ENCODE measurements at regions not wholly inside any gene's neighbourhood (a gene's known extent, or its start where the extent isn't known, plus 50 kb on each side); places are given as distances from the start of the nearest gene placed in this dataset.
A peak's percentile ranks its signal among the peaks of the same experiment; 100 is the strongest.

DNA sequence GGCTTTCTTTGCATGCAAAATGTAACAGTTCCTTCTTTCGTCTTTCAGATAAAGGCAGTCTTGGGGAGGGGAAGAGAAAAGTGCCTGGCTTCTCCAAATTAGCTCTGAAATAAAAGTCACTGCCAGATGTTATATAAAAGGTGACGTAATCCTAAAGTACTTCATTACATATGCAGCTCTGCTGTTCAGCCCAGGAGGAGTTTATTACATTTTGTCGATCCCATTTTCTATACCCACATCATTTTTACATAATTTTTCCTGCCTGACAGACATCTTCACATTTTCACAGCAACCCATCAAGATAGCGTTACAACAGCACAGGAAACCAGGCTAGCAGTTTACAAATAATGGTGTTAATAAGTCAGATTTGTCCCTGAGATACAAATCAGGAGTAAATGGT lies 86.7 kb upstream of the SLC30A5 start:
- no peaks in the 10 kb centered on the region for H3F3A ChIP-seq (replicated peaks; ENCODE audit: low read depth)
- peaks cover 4% of the 10 kb centered on the region; the same call in 1 of the 2 replicates for H3K4me1 ChIP-seq (ENCODE audit: insufficient read depth)
- DNase-seq (ENCODE audit: low spot score) (no peak), ATAC-seq (no peak)
- H3K4me3 ChIP-seq, result no peak overlapping the region
- no peak overlapping the region for H3K27ac ChIP-seq (ENCODE audit: low read depth)
- no peaks in the 10 kb centered on the region for H4K20me1 ChIP-seq (replicated peaks; ENCODE audit: insufficient read depth)
- Mint-ChIP-seq H3K27me3 (ENCODE audit: insufficient read depth, low read depth, poor library complexity) (peaks cover 7% of the 10 kb centered on the region), H3K27ac (no peak overlapping the region), H3K4me3 (no peak overlapping the region), H3K36me3 (ENCODE audit: low read depth) (peaks cover 3% of the 10 kb centered on the region; the same call in 2 of the 3 replicates), H3K4me1 (peaks cover 5% of the 10 kb centered on the region), H3K9me3 (no peaks in the 10 kb centered on the region)
- no peak overlapping the region for H2AFZ ChIP-seq
- TF ChIP-seq JUNB (IDR thresholded peaks at IDR 0.05; ENCODE audit: unreplicated experiment) (no peak), ZNF462 (CRISPR knock-in tag; IDR thresholded peaks at IDR 0.05) (no peak), NANOG (IDR thresholded peaks at IDR 0.05; ENCODE audit: borderline replicate concordance) (no peak)
- no peaks in the 10 kb centered on the region for H3K36me3 ChIP-seq (ENCODE audit: insufficient read depth)
- peaks cover 14% of the 10 kb centered on the region for H3K9me2 ChIP-seq (ENCODE audit: insufficient read depth)
- no peak overlapping the region for H3K4me2 ChIP-seq
- H3K79me2 ChIP-seq (replicated peaks; ENCODE audit: insufficient read depth), result no peaks in the 10 kb centered on the region
- H3K27me3 ChIP-seq (ENCODE audit: insufficient read depth), result no peaks in the 10 kb centered on the region

GRCh38 chr5:69007726-69008368 lies 86.0 kb upstream of the SLC30A5 start:
- H3K27me3 ChIP-seq (ENCODE audit: insufficient read depth), result no peaks in the 10 kb centered on the region
- no peaks in the 10 kb centered on the region for H3K79me2 ChIP-seq (replicated peaks; ENCODE audit: insufficient read depth)
- Mint-ChIP-seq H3K27ac (no peak overlapping the region), H3K4me1 (peaks cover 5% of the 10 kb centered on the region), H3K9me3 (no peaks in the 10 kb centered on the region), H3K36me3 (ENCODE audit: low read depth) (peaks cover 3% of the 10 kb centered on the region; the same call in 2 of the 3 replicates), H3K27me3 (ENCODE audit: insufficient read depth, low read depth, poor library complexity) (peaks cover 6% of the 10 kb centered on the region), H3K4me3 (no peak overlapping the region)
- no peak overlapping the region for H3K4me3 ChIP-seq
- no peak overlapping the region for H2AFZ ChIP-seq
- no peaks in the 10 kb centered on the region for H3F3A ChIP-seq (replicated peaks; ENCODE audit: low read depth)
- H3K27ac ChIP-seq (ENCODE audit: low read depth), result no peak overlapping the region
- ATAC-seq (peak; percentile 98), DNase-seq (ENCODE audit: low spot score) (peak; percentile 93)
- H3K4me2 ChIP-seq, result no peak overlapping the region
- no peaks in the 10 kb centered on the region for H3K36me3 ChIP-seq (ENCODE audit: insufficient read depth)
- peaks cover 4% of the 10 kb centered on the region; the same call in 1 of the 2 replicates for H3K4me1 ChIP-seq (ENCODE audit: insufficient read depth)
- H4K20me1 ChIP-seq (replicated peaks; ENCODE audit: insufficient read depth), result no peaks in the 10 kb centered on the region
- peaks cover 14% of the 10 kb centered on the region for H3K9me2 ChIP-seq (ENCODE audit: insufficient read depth)
- TF ChIP-seq CTCF (conservative IDR thresholded peaks at IDR 0.05; ENCODE audit: low read depth in 2 of 2) (peak; percentile 93 to 99), ZNF331 (CRISPR knock-in tag; IDR thresholded peaks at IDR 0.05; ENCODE audit: low read depth) (no peak), EZH2 (IDR thresholded peaks at IDR 0.05; ENCODE audit: low read depth, unreplicated experiment) (no peak), JUNB (IDR thresholded peaks at IDR 0.05; ENCODE audit: unreplicated experiment) (no peak)

Data from GM23338 (cell line).